A549 (cell line): ENCODE measurements at regions not wholly inside any gene's neighbourhood (a gene's known extent, or its start where the extent isn't known, plus 50 kb on each side); places are given as distances from the start of the nearest gene placed in this dataset.

ENCODE experiments used
- ATAC-seq, 2 experiments: fragments of 200-7000 bp in 1 of 2; fragments of >200 bp in 1 of 2; cut with Nextera tagmentation in 1 of 2; cut with Tn5 transposase in 1 of 2; 3 replicates each; pipeline versions ENCODE4 v1.8.0 to v1.9.1; 2018 to 2020; ENCODE audit warnings: mild to moderate bottlenecking in 1 of 2, moderate library complexity in 1 of 2
- CTCF ChIA-PET: fragments of 300-600 bp; sonication (Branson Sonifier 250); formaldehyde crosslinking; extraction: SDS; loops from one replicate; lab custom pipeline; 2021; ENCODE audit warnings: antibody characterized with exemption, inconsistent platforms; lab: Yijun Ruan, JAX
- POLR2A ChIA-PET: fragments of 350-600 bp; formaldehyde crosslinking; extraction: SDS; loops from one replicate; lab custom pipeline; 2021; ENCODE audit warnings: antibody characterized with exemption, inconsistent platforms; lab: Yijun Ruan, JAX
- DNase-seq, 2 experiments: peaks; one replicate each; pipeline versions ENCODE4 v3.0.0 to v3.0.0-alpha.2; 2011 to 2016; ENCODE audit warnings: low read depth in 1 of 2, low spot score in 1 of 2
- FAIRE-seq: peaks from 2 replicates; lab custom pipeline; 2011; peaks lifted over from hg19 to GRCh38; lab: Jason Lieb, UNC
- H3K27ac ChIP-seq, 2 experiments: fragments of >200 bp; sonication (Bioruptor Twin); formaldehyde crosslinking; 3 replicates each; pipeline ENCODE4 v1.5.1; 2016 to 2017
- H3K4me1 ChIP-seq: fragments of >200 bp; sonication (Bioruptor Twin); formaldehyde crosslinking; 3 replicates; pipeline ENCODE4 v1.6.1; 2016
- H3K4me2 ChIP-seq: fragments of >200 bp; sonication (Bioruptor Twin); formaldehyde crosslinking; 3 replicates; pipeline ENCODE4 v1.6.1; 2016
- H3K4me3 ChIP-seq: fragments of >200 bp; sonication (Bioruptor Twin); formaldehyde crosslinking; 3 replicates; pipeline ENCODE4 v1.5.1; 2016
- H3K9me3 ChIP-seq: fragments of >200 bp; sonication (Bioruptor Twin); formaldehyde crosslinking; 3 replicates; pipeline ENCODE4 v1.6.1; 2016
- ATOH8 ChIP-seq: fragments of 250-450 bp; sonication (Bioruptor Pico); IDR thresholded peaks from 2 replicates; pipeline ENCODE4 v1.5.0; 2020; ENCODE audit warnings: low read depth, mild to moderate bottlenecking, moderate library complexity
- BHLHE40 ChIP-seq: IDR thresholded peaks from 2 replicates; pipeline ENCODE4 v1.6.1; 2012; ENCODE audit warnings: low read depth, low read length, inconsistent platforms
- CEBPB ChIP-seq, 2 experiments: fragments of >200 bp in 1 of 2; sonication (Bioruptor Twin) in 1 of 2; formaldehyde crosslinking in 1 of 2; IDR thresholded peaks; 2 replicates each; pipeline ENCODE4 v1.6.1; 2012 to 2016
- EHF ChIP-seq: fragments of 250-450 bp; sonication (Bioruptor Pico); IDR thresholded peaks from 2 replicates; pipeline ENCODE4 v1.5.0; 2020; ENCODE audit warnings: mild to moderate bottlenecking
- FOSB ChIP-seq: fragments of 250-450 bp; sonication (Bioruptor Pico); IDR thresholded peaks from 2 replicates; pipeline ENCODE4 v1.5.0; 2020; ENCODE audit warnings: mild to moderate bottlenecking, moderate library complexity
- HES2 ChIP-seq: fragments of >200 bp; sonication (Bioruptor Twin); formaldehyde crosslinking; IDR thresholded peaks from 2 replicates; pipeline ENCODE4 v1.6.1; 2016
- HOXB13 ChIP-seq: fragments of 250-450 bp; sonication (Bioruptor Pico); IDR thresholded peaks from 2 replicates; pipeline ENCODE4 v1.5.0; 2020; ENCODE audit warnings: low read depth, mild to moderate bottlenecking, moderate library complexity
- JUN ChIP-seq, 2 experiments: fragments of >200 bp; sonication (Bioruptor Twin); formaldehyde crosslinking; IDR thresholded peaks; 2 replicates in 1 of 2; 3 replicates in 1 of 2; pipeline ENCODE4 v1.6.1; 2016 to 2017
- JUNB ChIP-seq: fragments of >200 bp; sonication (Bioruptor Twin); formaldehyde crosslinking; IDR thresholded peaks from 2 replicates; pipeline ENCODE4 v1.6.1; 2016
- KDM5A ChIP-seq: fragments of 200-600 bp; sonication (generic); IDR thresholded peaks from 2 replicates; pipeline ENCODE4 v1.6.1; 2016; ENCODE audit warnings: antibody characterized with exemption, mild to moderate bottlenecking
- MAFK ChIP-seq: fragments of 450-650 bp; IDR thresholded peaks from 2 replicates; pipeline ENCODE4 v1.6.1; 2014; ENCODE audit not compliant: partially characterized antibody
- MAX ChIP-seq: IDR thresholded peaks from 2 replicates; pipeline ENCODE4 v1.6.1; 2012
- MYC ChIP-seq: IDR thresholded peaks from 2 replicates; pipeline ENCODE4 v1.6.1; 2012; ENCODE audit warnings: mild to moderate bottlenecking, inconsistent platforms, low read length, improper control_type of control experiment, borderline replicate concordance
- NFE2L2 ChIP-seq: fragments of 150-350 bp; conservative IDR thresholded peaks from 2 replicates; pipeline ENCODE4 v1.6.1; 2014; ENCODE audit warnings: low read length
- NPAS2 ChIP-seq: fragments of 250-450 bp; sonication (Bioruptor Pico); IDR thresholded peaks from 2 replicates; pipeline ENCODE4 v1.8.0; 2022; ENCODE audit warnings: mild to moderate bottlenecking, moderate library complexity, borderline replicate concordance
- PHF8 ChIP-seq: fragments of 200-600 bp; sonication (generic); IDR thresholded peaks from 2 replicates; pipeline ENCODE4 v1.6.1; 2016; ENCODE audit warnings: low read depth, mild to moderate bottlenecking, antibody characterized with exemption, moderate library complexity, borderline replicate concordance
- POLR2A ChIP-seq: IDR thresholded peaks from 2 replicates; pipeline ENCODE4 v1.6.1; 2012; ENCODE audit warnings: mild to moderate bottlenecking, low read length
- POLR2AphosphoS2 ChIP-seq: conservative IDR thresholded peaks from 2 replicates; pipeline ENCODE4 v1.6.1; 2012; ENCODE audit warnings: low read length, improper control_type of control experiment, inconsistent platforms
- RAD21 ChIP-seq, 2 experiments: fragments of >200 bp in 1 of 2; sonication (Bioruptor Twin) in 1 of 2; formaldehyde crosslinking in 1 of 2; IDR thresholded peaks in 1 of 2; conservative IDR thresholded peaks in 1 of 2; 2 replicates in 1 of 2; 3 replicates in 1 of 2; pipeline ENCODE4 v1.6.1; 2012 to 2018; ENCODE audit warnings: inconsistent platforms in 1 of 2
- RARB ChIP-seq: fragments of 250-450 bp; sonication (Bioruptor Pico); IDR thresholded peaks from 2 replicates; pipeline ENCODE4 v1.8.0; 2021; ENCODE audit warnings: mild to moderate bottlenecking, moderate library complexity
- RCOR1 ChIP-seq: fragments of 150-350 bp; IDR thresholded peaks from 2 replicates; pipeline ENCODE4 v1.6.1; 2014; ENCODE audit warnings: antibody characterized with exemption, low read length, low read depth
- RFX5 ChIP-seq: fragments of 450-650 bp; IDR thresholded peaks from 2 replicates; pipeline ENCODE4 v1.7.1; 2014; ENCODE audit warnings: antibody characterized with exemption, mild to moderate bottlenecking, moderate library complexity
- SMC3 ChIP-seq: fragments of >200 bp; sonication (Bioruptor Twin); formaldehyde crosslinking; IDR thresholded peaks from 3 replicates; pipeline ENCODE4 v1.6.1; 2018; ENCODE audit warnings: inconsistent platforms
- USF2 ChIP-seq: fragments of 450-650 bp; IDR thresholded peaks from 2 replicates; pipeline ENCODE4 v1.6.1; 2014; ENCODE audit warnings: antibody characterized with exemption
- WGBS: methylation state at CpG from one replicate; pipeline ENCODE4 v1.1.6; 2017; ENCODE audit errors: missing lambda C conversion rate; 5-methylcytosine and 5-hydroxymethylcytosine counted together
- TF ChIP-seq, protein P1 (sequence below): fragments of 200-600 bp; sonication (generic); IDR thresholded peaks from 2 replicates; pipeline ENCODE4 v1.6.1; 2016; ENCODE audit warnings: antibody characterized with exemption, mild to moderate bottlenecking, moderate library complexity
- TF ChIP-seq, protein P2 (sequence below): fragments of >200 bp; sonication (Bioruptor Twin); formaldehyde crosslinking; IDR thresholded peaks from 3 replicates; pipeline ENCODE4 v1.6.1; 2016

GRCh38 chr13:57918086-57918485, 286.5 kb downstream of the PCDH17 start (continued):
- no peak for TF ChIP-seq HOXB13 (CRISPR knock-in tag)
- TF ChIP-seq MAX: no peak
- TF ChIP-seq MYC: no peak
- TF ChIP-seq ATOH8 (CRISPR knock-in tag): no peak
- TF ChIP-seq POLR2AphosphoS2: no peak
- TF ChIP-seq RARB: no peak
- no peak for TF ChIP-seq NPAS2
- no peak for TF ChIP-seq SMC3
- no peak for TF ChIP-seq POLR2A
- TF ChIP-seq KDM5A: no peak
- no peak for TF ChIP-seq BHLHE40

- H3K27ac ChIP-seq: no peak overlapping the region
- ATAC-seq: no peak
- DNase-seq: no peak
- ChIA-PET CTCF (no interaction called here), POLR2A (no interaction called here)
- no peak for TF ChIP-seq RCOR1
- TF ChIP-seq MAFK: no peak
- no peak for TF ChIP-seq CEBPB (IDR thresholded peaks at IDR 0.05)
- TF ChIP-seq JUN (IDR thresholded peaks at IDR 0.05): no peak
- TF ChIP-seq RFX5: no peak
- TF ChIP-seq RAD21 (conservative IDR thresholded peaks at IDR 0.05 in 1 of 2, IDR thresholded peaks at IDR 0.05 in 1 of 2): no peak
- TF ChIP-seq, protein P1, sequence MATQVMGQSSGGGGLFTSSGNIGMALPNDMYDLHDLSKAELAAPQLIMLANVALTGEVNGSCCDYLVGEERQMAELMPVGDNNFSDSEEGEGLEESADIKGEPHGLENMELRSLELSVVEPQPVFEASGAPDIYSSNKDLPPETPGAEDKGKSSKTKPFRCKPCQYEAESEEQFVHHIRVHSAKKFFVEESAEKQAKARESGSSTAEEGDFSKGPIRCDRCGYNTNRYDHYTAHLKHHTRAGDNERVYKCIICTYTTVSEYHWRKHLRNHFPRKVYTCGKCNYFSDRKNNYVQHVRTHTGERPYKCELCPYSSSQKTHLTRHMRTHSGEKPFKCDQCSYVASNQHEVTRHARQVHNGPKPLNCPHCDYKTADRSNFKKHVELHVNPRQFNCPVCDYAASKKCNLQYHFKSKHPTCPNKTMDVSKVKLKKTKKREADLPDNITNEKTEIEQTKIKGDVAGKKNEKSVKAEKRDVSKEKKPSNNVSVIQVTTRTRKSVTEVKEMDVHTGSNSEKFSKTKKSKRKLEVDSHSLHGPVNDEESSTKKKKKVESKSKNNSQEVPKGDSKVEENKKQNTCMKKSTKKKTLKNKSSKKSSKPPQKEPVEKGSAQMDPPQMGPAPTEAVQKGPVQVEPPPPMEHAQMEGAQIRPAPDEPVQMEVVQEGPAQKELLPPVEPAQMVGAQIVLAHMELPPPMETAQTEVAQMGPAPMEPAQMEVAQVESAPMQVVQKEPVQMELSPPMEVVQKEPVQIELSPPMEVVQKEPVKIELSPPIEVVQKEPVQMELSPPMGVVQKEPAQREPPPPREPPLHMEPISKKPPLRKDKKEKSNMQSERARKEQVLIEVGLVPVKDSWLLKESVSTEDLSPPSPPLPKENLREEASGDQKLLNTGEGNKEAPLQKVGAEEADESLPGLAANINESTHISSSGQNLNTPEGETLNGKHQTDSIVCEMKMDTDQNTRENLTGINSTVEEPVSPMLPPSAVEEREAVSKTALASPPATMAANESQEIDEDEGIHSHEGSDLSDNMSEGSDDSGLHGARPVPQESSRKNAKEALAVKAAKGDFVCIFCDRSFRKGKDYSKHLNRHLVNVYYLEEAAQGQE: no peak
- TF ChIP-seq JUNB: no peak
- no peak for TF ChIP-seq USF2
- TF ChIP-seq SMC3: no peak
- TF ChIP-seq, protein P2, sequence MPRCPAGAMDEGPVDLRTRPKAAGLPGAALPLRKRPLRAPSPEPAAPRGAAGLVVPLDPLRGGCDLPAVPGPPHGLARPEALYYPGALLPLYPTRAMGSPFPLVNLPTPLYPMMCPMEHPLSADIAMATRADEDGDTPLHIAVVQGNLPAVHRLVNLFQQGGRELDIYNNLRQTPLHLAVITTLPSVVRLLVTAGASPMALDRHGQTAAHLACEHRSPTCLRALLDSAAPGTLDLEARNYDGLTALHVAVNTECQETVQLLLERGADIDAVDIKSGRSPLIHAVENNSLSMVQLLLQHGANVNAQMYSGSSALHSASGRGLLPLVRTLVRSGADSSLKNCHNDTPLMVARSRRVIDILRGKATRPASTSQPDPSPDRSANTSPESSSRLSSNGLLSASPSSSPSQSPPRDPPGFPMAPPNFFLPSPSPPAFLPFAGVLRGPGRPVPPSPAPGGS: no peak
- no peak for TF ChIP-seq EHF (CRISPR knock-in tag)
- TF ChIP-seq FOSB: no peak
- TF ChIP-seq MYC: no peak
- no peak for TF ChIP-seq HES2
- TF ChIP-seq ATOH8 (CRISPR knock-in tag): no peak
- TF ChIP-seq PHF8: no peak
- no peak for TF ChIP-seq NFE2L2
- TF ChIP-seq, all 56 proteins: peak for 0
- no peak for FAIRE-seq
- no peak overlapping the region for H3K4me3 ChIP-seq
- H3K9me3 ChIP-seq: no peaks in the 10 kb centered on the region
- H3K4me2 ChIP-seq: no peak overlapping the region
- H3K4me1 ChIP-seq: no peaks in the 10 kb centered on the region
- 41% methylated on average over 2 of the region's 2 CpGs for WGBS
These were observed 287.4 kb downstream of the PCDH17 start for GRCh38 chr13:57918913-57919312.
